Non-pigmented ciliary epithelial cell (primary cell): ENCODE measurements at regions not wholly inside any gene's neighbourhood (a gene's known extent, or its start where the extent isn't known, plus 50 kb on each side); places are given as distances from the start of the nearest gene placed in this dataset.
"Not testable (repeated sequence)": the region's sequence is repeated elsewhere in the genome, so short reads cannot be mapped to it uniquely, and the experiment has no call there.

ENCODE experiments used
- DNase-seq: peaks from one replicate; pipeline ENCODE4 v3.0.0-alpha.2; 2010; ENCODE audit warnings: low read depth

GRCh38 chr7:24434972-24435371, 138.3 kb upstream of the PALS2 start:
- no peak for DNase-seq

DNA sequence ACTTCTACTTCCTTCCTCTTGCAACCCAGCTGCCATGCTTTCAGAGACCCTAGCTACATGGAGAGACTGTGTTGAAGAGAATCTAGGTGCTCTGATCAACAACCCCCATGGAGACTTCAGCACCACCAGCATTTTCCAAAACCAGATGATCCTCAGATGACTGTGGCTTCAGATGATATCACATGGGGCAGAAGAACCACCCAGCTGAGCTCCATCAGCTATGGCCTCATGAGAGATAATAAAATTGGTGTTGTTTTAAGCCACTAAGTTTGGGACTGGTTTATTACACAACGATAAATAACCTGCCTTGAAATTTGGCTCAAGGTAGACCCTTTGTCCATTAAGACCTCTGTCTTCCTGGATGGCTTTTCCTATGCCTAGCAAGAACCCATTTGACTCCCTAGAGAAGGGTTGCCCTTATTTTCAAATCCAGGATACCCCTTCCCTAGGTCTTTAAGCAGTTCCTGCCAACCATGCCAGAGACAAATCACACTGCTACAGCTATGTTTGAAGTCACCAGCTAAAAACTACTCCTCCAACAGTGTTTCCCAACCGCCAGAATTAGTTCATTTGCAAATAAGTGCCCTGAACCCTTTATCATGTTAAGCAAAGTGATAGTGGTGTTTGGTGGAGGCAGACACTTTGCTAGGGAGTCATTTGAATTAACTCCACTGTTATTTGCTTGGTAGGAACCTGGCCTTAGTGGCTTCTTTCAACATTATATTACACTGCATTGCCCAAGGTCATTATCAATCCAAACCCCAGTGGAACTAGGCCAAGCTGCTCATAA, 136.9 kb upstream of the PALS2 start:
- no peak for DNase-seq

GRCh38 chr7:24438232-24438631, 135.0 kb upstream of the PALS2 start:
- DNase-seq, result no peak

DNA sequence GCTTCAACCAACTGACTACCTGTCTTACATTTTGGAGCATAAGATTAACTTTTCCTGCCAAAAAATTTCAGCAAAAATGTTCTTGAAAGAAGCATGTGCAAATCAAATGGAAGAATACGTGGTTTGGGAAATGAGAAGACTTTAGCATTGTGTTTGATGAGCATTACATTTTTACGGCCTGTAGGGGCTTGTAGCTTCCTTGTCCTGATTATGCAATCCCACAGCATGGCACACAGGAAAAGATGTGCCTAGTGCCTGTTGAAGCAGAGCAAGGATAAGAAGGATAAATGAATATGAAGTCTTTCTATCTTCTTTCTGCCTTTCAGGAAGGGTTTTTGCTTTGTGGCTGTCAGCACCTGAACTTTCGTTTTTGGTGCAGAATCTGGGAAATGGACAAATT, 134.1 kb upstream of the PALS2 start:
- DNase-seq, result not testable (repeated sequence)

GRCh38 chr7:24440892-24441291, 132.4 kb upstream of the PALS2 start:
- DNase-seq, result no peak

DNA sequence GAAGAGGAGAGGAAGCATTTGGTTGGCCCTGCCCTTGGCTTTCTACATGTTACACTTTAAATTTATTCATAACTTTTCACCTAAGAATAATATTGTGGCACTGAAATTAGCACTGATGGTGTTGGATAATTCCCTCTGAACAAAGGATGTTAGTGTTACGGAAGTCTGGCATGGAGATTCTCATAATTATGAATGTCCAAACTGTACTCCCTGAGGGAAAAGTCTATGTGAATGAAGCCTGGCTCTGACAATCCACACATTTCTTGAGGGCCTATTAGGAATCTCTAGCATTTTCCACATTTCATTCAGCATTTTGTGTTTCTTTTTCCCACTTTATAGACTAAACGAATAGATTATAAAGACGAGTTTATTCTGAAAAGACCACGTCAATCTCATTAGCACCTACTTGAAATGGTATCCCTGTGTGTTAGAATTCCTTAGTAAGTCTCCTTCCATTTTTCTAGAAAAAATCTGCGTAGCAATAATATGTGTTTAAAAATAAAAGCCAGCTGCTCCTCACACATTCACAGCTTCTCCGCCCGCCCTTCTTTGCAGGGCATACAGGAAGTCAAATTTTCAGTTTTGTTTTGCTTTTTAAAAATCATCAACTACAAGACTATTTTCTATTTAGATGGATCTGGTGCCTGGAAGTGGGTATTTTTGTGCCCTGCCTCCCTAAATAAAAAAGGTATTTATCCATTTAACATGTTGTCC, 131.8 kb upstream of the PALS2 start:
- no peak for DNase-seq

GRCh38 chr7:24442170-24442777, 131.0 kb upstream of the PALS2 start:
- DNase-seq, result no peak

DNA sequence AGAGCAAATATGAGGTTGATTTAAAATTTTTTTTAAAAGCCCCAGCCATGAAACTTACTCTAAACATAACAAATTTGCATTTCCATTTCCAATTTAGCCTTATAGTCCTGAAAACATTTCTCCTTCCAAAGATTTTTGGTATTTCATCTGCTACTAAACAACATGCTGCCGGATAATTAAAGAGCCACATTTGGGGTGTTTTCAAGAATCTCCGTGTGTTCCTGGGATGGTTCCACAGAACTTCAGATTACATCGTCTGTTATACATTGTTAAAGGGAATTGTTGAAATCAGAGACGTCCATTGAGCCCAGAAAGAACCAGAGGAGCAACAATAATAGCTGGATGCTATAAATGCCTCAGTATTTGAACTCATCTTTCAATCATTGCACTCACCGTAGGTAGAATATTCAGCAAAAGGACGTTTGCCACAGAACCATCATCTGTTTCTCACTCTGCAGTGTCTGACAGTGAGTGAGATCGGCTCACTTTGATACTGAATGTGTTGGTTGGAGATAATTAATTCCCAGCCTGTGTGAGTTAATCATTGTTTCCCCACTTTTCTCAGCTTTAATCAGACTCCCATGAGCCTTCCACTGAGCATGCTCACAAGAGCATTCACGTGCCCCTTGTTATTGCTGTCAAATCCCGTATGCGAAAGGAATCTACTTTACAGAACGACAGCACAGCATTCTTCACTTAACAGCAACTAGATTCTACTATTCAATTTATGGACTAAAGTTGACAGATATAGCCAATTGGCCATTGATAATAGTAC, 128.4 kb upstream of the PALS2 start:
- DNase-seq, result no peak

DNA sequence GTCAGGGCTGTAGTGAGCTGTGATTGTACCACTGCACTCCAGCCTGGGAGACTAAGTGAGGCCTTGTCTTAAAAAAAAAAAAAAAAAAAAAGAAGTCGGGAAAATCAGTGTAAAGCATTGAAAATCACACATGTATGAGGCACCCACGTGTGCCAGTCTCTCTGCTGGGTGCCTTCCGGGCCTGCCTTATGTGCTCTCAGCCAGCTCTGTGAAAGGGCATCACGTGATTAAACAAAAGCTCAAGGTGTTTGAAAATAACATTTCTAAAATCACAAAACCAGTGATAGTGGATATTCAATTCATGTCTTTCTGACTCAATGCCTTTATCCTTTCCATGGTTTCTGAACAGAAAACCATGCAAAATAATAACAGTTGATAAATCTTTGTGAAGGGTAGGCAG, 125.2 kb upstream of the PALS2 start:
- DNase-seq, result no peak

DNA sequence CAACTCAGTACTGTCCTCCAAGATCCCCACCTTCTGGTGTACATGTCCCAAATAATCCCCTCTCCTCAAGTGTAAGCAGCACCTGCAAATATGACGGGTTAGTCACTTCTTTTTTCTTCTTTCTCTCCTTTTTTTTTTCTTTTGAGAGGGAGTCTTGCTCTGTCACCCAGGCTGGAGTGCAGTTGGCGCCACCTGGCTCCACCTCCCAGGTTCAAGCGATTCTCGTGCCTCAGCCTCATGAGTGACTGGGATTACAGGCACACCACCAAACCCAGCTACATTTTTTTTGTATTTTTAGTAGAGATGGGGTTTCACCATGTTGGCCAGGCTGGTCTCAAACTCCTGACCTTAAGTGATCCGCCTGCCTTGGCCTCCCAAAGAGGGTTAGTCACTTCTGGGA, 123.8 kb upstream of the PALS2 start:
- DNase-seq, result not testable (repeated sequence)

DNA sequence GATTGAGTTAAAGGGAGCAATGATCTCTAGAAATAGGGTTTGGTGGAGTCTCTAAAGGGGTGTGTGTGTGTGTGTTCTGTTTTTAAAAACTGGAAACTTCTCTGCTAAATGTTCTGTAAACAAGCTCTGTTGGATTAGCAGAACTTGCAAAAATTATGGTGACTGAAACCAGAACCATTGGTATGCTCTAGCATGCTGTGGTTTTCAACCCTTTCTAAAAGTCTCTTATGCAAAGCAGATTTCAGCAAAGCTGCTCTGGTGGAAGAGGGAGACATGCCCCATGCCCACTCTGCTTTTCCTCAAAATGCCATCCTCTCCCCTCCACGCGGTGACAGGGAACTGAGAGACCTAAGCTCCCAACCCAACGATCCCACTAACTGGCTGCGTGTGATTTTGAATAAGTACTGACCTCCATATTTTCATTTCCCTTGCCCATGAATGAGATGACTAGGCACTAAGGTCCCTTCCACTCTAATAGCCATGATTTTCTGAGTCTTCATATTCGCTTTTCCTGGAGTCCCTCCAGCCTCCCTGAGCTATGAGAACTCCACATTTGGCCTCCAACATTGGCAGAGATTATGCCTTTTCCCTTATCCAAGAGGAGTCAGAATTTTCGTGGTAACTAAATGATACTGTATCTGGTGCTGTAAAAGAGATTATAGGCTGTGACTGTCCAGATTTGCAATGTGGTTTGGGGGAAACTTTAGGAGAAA, 117.3 kb upstream of the PALS2 start:
- DNase-seq, result no peak

DNA sequence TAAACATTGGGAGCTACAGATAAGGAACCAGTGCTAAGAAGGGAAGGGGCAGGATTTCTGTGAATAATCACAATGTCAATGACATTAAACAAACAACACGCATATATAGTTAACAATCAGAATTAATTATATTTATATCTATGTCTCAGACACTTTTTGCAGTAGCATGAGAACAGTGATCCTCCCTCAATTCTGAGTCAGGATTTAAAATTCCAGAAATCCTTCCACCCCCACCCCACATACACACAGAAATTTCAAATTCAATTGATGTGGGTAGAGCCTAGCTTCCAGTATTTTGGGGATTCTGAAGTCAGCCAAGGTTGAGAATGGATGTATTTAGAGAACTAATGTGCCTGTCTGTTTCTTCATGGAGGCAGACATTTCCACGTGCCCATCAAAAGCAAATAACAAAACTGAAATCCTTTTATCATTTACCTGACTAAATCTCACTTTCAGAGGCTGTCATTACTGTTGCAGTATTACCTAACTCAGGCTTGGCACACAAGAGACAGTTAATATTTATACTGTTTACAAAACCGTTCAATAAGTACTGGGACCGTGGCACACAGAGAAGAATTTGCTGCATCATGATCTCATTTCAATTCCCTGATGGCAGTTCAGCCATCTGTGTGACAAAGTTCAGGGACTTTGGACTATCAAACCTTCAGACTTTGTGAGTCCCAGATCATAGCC, 116.6 kb upstream of the PALS2 start:
- no peak for DNase-seq

- no peak for DNase-seq
Measured at GRCh38 chr7:24457219-24457558, 116.1 kb upstream of the PALS2 start.

DNA sequence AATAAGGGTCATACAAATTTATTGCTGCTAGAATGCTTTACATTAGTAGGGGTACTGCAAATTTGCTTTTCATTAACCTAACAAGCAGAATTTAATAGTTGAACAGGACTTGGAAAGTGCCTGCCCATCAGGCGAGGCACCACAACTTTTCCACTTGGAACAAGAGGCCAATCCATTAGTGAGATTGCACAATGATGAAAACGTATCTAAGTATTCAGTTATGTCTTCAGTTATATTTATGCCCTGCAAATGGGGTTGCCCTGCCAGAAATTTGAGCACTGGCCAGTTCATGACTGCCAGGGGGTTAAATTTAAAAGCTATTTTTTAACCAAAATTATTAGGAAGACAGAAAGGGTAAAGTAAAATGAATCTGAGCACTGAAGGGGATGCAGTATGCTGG, 111.1 kb upstream of the PALS2 start:
- DNase-seq, result no peak

GRCh38 chr7:24462984-24463383, 110.3 kb upstream of the PALS2 start:
- DNase-seq, result no peak

- DNase-seq, result no peak
Measured at GRCh38 chr7:24463474-24463873, 109.8 kb upstream of the PALS2 start.

DNA sequence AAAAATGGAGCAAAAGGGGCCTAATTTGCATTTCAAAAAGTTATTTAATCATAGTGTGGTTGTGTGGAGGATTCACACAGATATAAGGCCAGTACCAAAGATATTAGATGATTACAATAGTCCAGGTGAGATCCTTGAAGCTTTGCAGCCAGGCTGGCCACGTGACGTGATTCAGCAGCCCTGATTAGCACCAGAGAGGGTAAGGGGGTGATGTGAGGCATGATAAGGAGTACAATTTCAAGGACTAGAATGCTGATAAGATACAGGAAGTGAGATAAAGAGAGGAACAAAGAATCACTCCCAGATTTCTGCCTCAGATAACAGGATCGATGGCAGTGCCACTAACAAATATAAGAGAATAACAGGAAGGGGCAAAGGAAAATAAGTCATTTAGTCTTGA, 108.4 kb upstream of the PALS2 start:
- DNase-seq, result no peak

DNA sequence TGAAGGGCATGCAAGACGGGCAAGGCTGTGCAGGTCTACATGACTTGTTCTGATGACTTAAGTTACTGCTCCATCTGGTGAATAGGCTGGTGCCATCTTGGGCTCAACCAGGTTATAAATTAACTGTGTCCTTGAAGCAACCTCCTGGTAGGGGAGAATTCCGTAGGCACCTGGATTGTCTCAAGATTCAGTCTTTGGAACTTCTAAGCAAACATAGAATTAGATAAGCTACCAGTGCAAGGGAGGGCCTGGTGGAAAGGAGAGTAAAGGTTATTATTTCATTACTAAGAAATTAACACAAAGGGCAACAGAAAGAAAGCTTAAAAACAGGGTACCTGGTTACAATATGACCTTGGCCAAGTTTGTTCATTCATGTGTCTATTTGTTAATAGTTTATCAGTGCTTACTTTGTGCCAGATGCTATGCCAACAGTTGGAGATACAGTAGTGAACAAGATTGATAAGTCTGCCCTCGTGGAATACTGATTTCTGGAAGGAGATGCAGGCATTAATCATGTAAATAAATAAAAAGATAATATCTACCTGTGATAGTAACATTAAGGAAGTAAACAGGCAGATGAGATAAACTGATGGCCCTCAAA, 107.0 kb upstream of the PALS2 start:
- no peak for DNase-seq

DNA sequence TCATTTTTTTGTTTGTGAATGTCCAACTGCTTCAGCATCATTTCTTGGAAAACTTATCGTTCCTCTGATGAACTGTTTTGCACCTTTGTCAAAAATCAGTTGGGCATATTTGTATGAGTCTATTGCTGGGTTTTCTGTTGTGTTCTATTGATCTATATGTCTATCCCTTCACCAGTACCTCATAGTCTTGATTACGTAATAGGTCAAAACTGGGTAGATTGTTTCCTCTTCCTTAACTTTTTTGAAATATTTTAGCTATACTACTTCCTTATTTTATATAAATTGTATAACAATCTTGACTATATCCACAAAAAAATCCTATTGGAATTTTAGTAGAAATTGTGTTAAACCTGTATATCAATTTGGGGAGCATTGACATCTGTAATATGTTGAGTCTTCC, 104.1 kb upstream of the PALS2 start:
- DNase-seq, result no peak

GRCh38 chr7:24472093-24472492, 101.2 kb upstream of the PALS2 start:
- DNase-seq, result no peak
